HG03354 (cell line): ENCODE measurements at regions not wholly inside any gene's neighbourhood (a gene's known extent, or its start where the extent isn't known, plus 50 kb on each side); places are given as distances from the start of the nearest gene placed in this dataset.

Experiments used
- ATAC-seq: cut with Tn5 transposase; IDR thresholded peaks from one replicate; pipeline ENCODE4 v1.9.1; 2021; ENCODE audit warnings: mild to moderate bottlenecking; ENCODE audit not compliant: unreplicated experiment, poor library complexity, severe bottlenecking

DNA sequence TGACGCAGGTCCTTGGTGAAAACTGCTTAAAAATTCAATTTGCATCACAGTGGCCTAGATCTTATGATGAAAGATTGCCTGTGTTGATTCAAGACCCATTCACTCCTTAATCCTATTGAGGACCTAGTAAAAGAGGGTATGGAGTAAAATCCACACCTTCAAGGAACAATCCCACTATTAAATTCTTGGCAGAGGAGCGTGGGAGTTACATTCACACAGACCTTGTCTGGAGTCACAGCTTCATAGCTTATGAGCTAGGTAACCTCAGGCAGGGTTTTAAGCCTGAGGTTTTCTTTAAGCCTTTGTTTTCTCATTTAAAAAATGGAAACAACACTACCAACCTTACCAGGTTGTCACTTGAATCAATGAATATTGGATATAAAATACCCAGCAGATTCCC lies 566.5 kb upstream of the ZNF462 start:
- ATAC-seq, result no peak

DNA sequence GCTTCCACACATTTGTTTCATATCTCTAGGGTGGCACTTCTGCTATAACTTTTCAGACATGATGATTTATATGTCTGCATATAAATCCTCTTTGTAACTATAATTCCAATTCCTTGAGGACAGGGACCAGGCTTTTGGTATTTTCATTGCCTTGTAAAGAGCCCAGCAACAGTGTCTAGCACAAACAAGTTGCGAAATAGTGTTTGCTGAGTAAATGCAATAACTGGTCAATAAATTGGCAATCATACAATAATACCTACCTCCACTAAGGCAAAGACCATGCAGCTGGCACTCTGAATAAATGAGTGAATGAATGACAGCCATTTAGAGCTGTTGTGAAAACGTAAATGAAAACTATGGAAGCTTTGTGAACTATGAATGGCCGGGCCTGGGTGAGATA lies 564.0 kb upstream of the ZNF462 start:
- ATAC-seq, result no peak

DNA sequence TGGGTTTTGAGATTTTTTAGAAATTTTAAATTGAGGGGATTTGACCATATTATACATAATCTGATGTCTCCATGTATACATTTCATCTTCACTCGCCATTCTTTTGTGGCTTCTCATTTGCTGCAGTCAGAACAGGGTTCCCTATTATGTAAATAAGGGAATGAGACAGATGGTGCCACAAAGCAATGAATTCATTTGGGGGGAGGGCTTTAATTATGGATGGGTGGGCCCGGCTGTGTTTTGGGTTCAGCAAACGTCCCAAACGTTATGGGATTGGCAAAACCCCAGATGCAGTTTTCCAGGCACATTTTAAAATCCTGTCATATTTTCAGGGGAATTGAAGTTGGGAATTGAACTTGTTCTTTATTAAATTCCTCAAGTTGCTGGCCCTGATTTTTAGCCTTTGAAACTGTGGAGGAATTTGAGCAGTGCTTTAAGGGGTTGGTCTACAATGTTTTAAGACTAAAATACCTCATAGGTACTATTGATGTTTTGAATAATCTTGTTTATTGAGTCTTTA lies 558.5 kb upstream of the ZNF462 start:
- no peak for ATAC-seq

DNA sequence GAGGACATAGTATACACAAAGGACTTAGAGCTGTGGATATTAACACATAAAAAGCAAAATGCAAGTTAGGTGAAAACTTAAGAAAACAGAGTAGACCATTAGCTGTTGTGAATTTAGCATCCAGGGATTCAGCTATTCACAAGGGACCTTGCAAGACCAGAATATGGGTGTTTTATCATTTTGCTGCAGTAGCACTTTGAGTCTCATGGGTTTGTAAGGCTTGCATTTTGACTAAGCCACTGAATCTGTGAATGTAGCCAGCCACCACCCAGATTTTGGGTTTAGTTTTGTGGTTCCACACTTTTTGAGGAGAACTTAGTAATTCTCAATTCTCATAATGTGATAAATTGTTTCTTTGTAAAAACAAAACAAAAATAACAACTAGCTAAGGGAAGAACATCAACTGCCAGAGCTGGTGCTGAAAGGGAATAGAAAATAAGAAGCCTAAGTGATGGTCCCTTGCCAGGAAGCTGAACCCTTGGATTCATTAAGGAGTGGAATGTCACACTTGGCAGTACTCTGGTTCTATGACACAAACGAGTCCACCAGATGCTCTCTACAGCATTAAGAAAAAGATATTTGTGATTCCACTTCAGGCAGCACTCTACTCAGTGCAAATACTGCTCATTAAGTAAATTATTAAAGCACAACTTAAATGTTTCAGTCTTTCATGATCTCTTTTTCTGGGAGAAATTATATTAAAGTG lies 557.4 kb upstream of the ZNF462 start:
- ATAC-seq, result no peak

DNA sequence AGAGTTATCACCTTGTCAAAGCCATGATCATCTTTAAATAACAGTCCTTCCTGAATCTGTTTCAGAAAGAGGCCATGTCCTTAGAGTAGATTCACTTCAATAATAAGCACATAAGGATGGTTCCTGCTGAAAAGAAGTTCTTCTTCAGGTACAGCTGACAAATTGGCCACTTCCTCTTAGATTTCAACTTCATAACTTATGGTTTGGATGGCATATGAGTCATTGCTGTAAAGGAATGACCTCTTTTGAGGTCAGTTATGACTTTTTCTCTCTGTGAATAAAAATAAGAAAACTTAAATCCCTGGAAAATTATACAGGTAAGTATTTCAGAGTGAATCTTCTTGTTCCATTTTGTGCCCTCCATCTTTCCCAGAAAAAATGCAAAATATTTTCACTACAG lies 555.3 kb upstream of the ZNF462 start:
- ATAC-seq, result no peak

DNA sequence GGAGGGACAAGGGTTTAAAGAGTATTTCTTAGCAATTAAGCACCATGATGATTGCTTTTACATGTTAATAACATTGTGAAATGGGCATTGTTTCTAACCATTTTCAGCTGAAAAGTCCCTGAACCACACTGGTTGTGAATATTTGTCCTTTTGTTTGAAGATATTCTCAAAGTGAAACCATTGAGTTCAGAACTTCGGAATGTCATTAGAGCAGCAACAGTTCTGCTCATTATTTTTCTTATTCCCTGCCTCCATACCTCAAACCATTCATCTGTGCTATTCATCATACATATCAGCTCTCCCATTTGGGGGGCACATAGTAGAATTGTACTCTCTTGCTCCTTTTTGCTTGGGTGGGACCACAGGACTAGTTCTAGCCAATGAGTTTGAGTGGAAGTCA lies 553.0 kb upstream of the ZNF462 start:
- no peak for ATAC-seq

DNA sequence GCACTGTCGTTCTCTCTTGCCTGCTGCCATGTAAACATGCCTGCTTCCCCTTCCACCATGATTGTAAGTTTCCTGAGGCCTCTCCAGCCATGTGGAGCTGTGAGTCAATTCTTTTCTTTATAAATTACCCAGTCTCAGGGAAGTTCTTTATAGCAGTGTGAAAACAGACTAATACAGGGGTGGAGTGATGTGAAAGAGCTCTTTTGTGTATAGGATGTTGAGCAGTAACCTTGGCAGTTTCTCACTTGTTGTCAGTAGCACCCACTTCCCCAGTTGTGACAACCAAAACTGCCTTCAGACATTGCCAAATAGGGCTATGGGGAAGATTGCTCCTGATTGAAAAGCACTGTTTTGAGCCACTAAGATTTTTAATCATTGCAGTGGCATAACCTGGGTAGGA lies 552.2 kb upstream of the ZNF462 start:
- ATAC-seq, result peak; percentile 69

DNA sequence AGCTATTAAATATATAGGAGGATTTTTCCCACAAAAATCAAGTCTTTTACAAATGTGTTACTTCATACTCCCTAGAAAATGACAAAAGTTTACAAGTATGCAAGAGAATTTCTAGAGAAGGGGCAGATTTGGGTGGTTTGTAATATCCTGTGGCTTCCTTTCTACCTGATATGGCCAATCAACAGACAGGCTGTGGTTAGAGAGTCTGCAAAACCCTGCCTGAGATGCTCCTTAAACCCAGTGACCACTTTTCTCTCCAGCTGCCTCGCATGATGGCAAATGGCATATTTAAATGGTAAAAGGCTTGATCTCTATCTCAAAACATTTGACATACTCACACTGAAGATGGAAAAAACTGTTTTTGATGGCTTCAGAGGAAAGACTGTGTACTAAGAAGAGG lies 550.1 kb upstream of the ZNF462 start:
- ATAC-seq, result no peak

DNA sequence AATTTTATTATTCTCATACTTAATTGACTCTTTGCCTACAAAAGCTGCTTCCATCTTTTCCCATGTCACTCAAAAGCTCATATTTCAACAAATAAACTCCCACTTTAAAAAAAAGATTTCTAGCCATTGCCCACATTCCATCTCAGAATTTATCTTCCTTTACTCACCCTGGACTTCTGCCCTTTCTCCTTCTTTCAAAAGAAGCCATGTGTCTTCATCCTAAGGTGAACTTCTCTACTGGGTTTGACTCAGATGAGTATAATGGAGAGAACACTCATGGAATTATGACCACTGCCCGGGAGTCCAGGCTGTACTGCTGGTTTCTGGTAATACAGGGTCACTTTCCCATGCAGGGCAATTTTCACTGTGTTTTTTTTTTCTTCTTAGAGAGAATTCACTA lies 548.5 kb upstream of the ZNF462 start:
- no peak for ATAC-seq

DNA sequence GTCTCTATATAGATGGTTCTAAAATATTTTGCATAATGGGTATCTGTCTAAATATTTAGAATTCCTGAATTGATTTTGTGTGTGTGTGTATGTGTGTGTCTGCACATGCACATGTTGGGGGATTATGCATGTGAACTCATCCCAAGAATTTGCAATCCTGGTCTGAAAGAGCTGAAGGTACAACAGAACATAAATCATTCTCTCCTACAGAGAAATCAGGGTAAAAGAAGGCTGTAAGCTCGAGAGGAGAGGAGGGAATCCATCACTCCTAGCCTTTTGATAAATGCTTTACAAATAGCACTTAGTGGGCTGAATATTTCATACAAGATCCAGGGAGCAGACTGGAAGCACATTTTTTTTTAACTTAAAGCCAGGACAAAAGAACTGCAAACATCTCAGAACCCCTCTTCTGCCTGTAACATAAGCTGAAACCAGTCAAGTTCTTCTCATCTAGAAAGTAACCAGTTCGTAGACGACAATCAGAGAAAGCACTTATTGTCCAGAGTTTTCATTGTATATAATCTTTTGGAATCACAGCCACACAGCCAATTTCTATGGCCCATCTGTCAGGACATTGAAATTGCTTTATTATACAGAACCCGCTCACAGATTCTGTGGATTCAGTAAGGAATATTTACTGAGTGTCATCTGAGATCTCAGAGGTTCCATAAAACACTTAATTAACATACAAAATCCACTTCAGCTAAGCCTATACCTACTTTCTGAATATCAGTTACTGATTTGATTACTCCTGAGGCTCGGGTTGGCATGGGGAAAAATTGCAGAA lies 541.4 kb upstream of the ZNF462 start:
- ATAC-seq, result no peak

DNA sequence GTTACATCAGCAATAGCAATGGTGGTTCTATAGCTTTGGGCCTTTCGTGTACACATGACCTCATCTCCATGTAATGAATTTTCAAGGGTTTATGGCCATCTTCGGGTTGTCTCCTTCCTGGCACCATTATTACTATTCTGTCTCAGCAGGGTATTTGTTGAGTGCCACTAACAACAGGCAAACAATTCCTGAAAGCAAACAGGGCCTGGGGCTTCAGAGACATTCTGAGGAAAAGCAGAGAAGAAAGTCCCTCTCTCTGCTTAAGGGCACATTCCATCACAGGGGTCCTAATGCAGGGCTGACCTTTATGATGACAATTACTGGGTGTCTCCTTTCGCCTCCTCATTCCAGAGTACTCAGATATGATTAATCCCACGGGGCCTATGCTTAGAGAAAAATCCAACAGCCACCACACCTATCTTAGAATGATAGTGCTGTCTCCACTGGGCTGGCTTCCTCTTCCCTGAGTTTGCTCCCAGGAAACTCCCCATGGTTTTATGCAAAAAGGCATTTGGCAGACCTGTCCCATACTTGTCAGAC lies 540.2 kb upstream of the ZNF462 start:
- ATAC-seq, result no peak

DNA sequence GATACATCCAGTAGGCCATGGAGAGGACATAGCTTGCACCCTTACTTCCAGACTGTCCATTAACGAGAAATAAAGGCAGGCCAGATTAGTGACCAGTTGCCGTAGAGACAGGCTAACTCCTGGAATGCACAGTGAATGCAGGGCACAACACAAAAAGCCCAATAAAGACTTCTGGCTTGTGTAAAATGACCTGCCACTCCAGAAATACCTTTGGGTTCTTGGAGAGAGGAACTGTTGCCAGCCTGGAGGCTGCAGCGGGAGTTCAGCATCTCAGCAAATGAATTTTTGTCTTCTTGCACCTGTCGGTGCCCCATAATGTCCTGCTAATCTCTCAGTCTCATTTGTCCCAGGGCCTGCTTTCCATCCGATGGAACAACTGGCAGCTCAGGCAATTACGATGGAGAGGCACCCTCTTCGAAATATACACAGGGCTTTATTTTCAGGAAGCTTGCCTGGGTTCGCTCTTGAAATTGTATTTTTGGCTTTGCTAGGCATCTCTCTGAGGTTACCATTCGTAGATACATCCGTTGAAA lies 538.8 kb upstream of the ZNF462 start:
- ATAC-seq, result no peak

DNA sequence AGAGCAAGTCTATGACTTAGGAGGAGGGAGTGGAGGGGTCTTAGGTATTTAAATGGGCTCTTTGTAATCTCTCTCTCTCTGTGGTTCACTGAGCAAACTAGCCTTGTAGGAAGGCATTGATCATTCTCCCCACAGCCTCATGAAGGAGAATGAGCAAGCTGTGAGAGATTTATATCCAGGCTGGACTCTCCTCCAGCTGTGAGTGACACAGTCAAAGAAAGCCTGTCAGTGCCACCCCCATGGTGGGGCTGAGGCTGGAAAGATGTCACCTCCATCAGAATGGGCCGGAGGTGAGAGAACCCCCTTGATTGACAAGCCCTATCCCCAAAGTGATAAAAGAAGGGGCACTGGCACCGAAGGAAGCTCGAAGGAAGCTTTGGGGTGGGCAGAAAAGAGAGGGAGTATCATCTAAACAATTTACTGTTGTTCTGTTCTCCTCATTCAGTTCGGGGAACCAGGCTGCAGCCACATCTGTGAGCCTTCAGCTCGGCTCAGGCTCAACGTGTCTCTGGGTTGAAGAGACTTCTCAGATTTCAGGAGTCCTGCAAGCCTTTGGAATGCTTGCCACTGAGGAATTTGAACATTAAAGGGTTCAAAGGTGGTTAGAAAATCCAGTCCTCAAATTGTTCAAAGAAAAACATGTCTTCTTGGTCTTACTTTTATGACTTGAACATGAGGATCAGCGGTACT lies 538.2 kb upstream of the ZNF462 start:
- no peak for ATAC-seq

DNA sequence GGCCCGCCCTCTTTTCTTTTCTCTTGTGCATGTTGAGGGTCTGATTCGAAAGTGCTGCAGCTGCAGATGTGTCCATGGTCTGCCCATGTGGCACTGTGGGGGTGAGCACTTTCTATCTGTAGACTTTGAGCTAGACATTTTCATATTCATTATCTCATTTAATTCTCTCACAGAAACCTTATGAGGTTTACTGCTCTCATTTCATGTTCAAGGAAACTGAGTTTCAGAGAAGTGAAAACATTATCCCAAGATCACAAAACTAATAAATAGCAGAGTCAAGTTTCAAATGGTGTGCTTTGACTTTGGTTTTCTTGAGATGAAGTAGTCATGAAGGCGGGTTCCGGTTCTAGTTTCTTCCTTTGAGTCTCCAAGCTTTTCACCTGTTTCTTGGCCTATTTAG lies 536.5 kb upstream of the ZNF462 start:
- ATAC-seq, result peak; percentile 70

DNA sequence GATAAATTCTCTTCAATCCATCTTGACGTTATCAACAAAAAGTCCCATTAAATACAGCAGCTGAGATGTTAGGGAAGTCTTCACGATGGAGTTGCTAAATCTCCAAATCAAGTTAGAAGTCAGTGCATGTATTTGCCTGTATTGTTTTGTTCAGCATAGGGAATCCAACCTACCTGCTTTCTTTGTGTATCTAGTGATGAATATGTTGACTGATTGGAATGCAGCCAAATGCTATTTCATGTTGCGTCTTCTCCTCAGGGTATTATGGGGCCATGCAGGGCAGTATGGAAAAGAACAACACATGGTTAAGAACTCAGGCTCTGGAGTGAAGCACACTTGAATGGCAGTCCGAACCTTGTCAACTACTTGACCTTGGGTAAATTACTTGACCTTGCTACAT lies 529.5 kb upstream of the ZNF462 start:
- ATAC-seq, result no peak

DNA sequence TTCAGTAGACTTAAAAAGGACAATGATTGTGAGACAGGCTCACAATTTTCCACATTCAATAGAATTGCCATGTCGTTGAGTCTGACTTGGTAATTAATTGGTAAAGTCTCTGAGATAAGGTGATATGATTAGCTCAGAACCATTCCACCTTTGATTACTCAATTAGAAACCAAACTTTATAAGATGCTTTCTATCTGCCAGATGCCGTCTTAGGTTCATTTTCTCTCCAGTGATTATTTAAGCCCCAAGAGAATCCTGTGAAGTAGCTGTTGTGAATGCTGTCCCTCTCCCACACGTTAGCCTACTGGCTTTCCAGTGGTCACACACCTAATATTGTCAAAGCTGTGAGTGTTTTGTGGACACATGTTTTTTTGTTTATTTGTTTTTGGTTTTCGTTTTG lies 528.9 kb upstream of the ZNF462 start:
- ATAC-seq, result no peak

DNA sequence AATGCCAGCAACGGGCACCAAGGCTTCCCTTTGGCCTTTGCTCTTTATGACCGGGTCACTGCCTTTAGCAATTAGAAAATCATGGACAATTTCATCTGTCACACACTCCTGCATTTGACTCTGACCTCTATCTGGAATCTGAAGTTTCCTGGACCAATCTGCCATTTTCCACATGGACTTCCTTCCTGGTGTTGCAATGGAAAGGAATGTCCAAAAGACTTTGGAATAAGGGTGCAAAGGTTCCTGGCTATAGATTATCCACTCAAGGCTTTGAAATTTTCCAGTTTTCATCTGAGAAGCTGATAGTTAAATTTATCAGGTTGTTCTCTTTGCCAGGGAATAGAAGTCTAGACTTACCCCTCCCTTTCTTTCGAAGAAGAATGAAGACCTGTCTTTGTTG lies 523.1 kb upstream of the ZNF462 start:
- ATAC-seq, result no peak

DNA sequence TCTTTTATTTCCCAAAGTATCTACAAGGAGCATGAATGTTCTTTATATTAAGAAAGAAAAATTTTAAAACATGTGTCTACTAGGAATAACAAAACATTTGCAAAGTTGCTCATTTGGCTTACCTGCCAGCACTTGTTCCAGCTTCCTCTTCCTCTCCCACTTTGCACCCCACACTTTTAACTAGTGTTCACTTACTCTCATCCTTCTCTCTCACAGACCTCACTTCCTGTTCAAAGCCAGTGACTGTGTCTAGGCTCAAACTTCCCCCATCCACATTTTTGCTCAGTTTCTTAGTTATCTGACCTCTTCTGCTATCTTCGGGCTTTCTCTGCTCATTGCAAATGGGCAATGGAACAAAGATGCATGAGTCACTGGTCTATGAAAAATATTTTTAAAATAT lies 512.2 kb upstream of the ZNF462 start:
- no peak for ATAC-seq

DNA sequence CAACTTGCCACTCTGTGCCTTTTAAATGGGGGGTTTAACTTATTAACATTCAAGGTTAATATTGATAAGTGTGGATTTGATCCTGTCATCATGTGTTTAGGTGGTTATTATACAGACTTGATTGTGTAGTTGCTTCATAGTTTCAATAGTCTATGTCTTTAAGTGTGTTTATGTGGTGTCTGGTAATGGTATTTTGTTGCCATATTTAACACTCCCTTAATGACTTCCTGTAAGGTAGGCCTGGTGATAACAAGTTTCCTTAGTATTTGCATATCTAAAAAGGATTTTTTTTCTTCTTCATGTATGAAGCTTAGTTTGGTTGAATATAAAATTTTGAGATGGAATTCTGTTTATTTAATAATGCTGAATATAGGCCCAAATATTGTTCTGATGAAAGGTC lies 506.0 kb upstream of the ZNF462 start:
- ATAC-seq, result no peak

DNA sequence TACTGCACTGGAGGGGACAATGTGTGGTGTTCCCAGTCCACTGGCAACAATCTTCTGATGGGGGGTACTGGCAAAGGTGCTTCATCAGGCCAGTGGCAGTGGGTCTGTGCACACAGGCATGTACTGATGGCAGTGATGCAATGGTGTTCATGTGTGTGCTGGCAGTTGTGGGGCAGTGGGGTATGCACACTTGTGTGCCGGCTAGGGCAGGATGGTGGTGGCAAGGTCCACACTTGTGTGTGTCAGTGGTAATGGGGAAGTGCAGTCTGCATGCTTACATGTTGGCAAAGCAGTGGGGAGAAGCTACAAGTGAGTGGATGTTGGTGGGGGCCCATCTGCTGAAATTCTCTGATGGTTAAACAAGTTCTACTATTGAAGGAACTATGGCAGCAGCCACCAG lies 504.6 kb upstream of the ZNF462 start:
- ATAC-seq, result no peak
